Heart right ventricle (tissue), 16 donors: ENCODE measurements at regions not wholly inside any gene's neighbourhood (a gene's known extent, or its start where the extent isn't known, plus 50 kb on each side); places are given as distances from the start of the nearest gene placed in this dataset.

Experiments used
- ATAC-seq, 8 donors: fragments of 200-7000 bp; cut with Tn5 transposase; one replicate each; pipeline ENCODE4 v1.9.1; 2020; ENCODE audit warnings: mild to moderate bottlenecking in 8 of 8, moderate library complexity in 8 of 8, moderate number of reproducible peaks in 1 of 8
- DNase-seq, 2 donors: peaks; one replicate each; pipeline ENCODE4 v3.0.0-alpha.2; 2020
- H3K27ac ChIP-seq, 10 donors: fragments of 200-600 bp; sonication (generic) in 2 of 10; one replicate each; pipeline versions ENCODE4 v1.5.0 to v1.8.0; 2020 to 2022; ENCODE audit warnings: mild to moderate bottlenecking in 3 of 10
- H3K27me3 ChIP-seq, 7 donors: fragments of 200-600 bp; one replicate each; pipeline ENCODE4 v1.8.0; 2021 to 2022; ENCODE audit warnings: mild to moderate bottlenecking in 2 of 7
- H3K36me3 ChIP-seq, 9 donors: fragments of 200-600 bp; sonication (generic) in 1 of 9; one replicate each; pipeline versions ENCODE4 v1.5.0 to v1.8.0; 2020 to 2022; ENCODE audit warnings: mild to moderate bottlenecking in 2 of 9
- H3K4me1 ChIP-seq, 9 donors: fragments of 200-600 bp; sonication (generic) in 1 of 9; one replicate each; pipeline versions ENCODE4 v1.5.0 to v1.8.0; 2020 to 2022; ENCODE audit warnings: mild to moderate bottlenecking in 4 of 9
- H3K4me3 ChIP-seq, 10 donors: fragments of 200-600 bp; sonication (generic) in 2 of 10; one replicate each; pipeline versions ENCODE4 v1.5.0 to v1.8.0; 2020 to 2022; ENCODE audit warnings: mild to moderate bottlenecking in 7 of 10, moderate library complexity in 2 of 10
- H3K9me3 ChIP-seq, 11 donors: fragments of 200-600 bp in 10 of 11; sonication (generic) in 2 of 11; one replicate each; pipeline versions ENCODE4 v1.5.0 to v1.8.0; 2013 to 2022; ENCODE audit warnings: mild to moderate bottlenecking in 2 of 11, control low read depth in 1 of 11, moderate library complexity in 1 of 11
- CTCF ChIP-seq, 9 donors: fragments of 200-600 bp; sonication (generic) in 2 of 9; IDR thresholded peaks; one replicate each; pipeline versions ENCODE4 v1.5.0 to v1.8.0; 2021 to 2022; ENCODE audit warnings: antibody characterized with exemption in 9 of 9, mild to moderate bottlenecking in 5 of 9, moderate library complexity in 1 of 9
- WGBS, 2 donors: extraction: QIAGEN DNeasy Blood & Tissue Kit; methylation state at CpG; one replicate each; pipeline ENCODE4 v1.1.7; 2013; ENCODE audit warnings: inconsistent platforms in 1 of 2; 5-methylcytosine and 5-hydroxymethylcytosine counted together
- intact Hi-C, 10 donors: fragments of 100-400 bp; cut with DNase I; formaldehyde crosslinking; loops; one replicate each; pipeline versions ENCODE4 v1.11.1 to v1.14.2; 2022
- donor health status: Arrhythmogenic right ventricular cardiomyopathy.
- donor health status: ischemic (EF 13 %, LVEDD 7.1; RV severe dilation, severe dysfunction).
- donor health status: healthy with polysubstance abuse.
- donor health status: DM: no; HTN: yes; CAD: no.
- donor health status: DM: no; HTN: no; CAD: no.
- donor health status: ischemic (EF 25% LVEDD 6.9; RV normal size, moderate dysfunction).
- donor health status: ischemic (EF 25% LVEDD 5.7; RV mildly dilated, moderate dysfunction).
- donor health status: healthy.
- donor health status: DM: yes; HTN: yes; CAD: no.
- donor health status: Ischemic cardiomyopathy.
- donor health status: ischemic (EF 35%, LVEDD 5.7; RV mildly dilated, moderate dysfunction).
- donor health status: nonischemic (EF 11% LVEDD 7.7; RV severe dilation, severe dysfunction).
- donor health status: DM: yes; HTN: yes; CAD: no.
- donor health status: PGD.
- donor health status: ischemic (EF 29% LVEDD 5.4; RV normal size, mild dysfunction).
- donor health status: nonischemic (EF 23%, LVEDD 6.1; RV moderate dilation, normal function).

- Histone ChIP-seq H3K4me3 (no peak overlapping the region), H3K27me3 (no peaks in the 10 kb centered on the region), H3K4me1 (no peaks in the 10 kb centered on the region), H3K27ac (no peak overlapping the region), H3K9me3 (no peaks in the 10 kb centered on the region), H3K36me3 (no peaks in the 10 kb centered on the region)
- WGBS, 2 donors = 64 to 65% methylated on average over 6 of the region's 6 CpGs
- ATAC-seq = no peak
- no peak for DNase-seq
- intact Hi-C loops = no loop called here
- peak in 3 of 9 donors; percentile 6 to 19 (median 17) for TF ChIP-seq CTCF (IDR thresholded peaks at IDR 0.05)
Measured at GRCh38 chr18:41532344-41533086, 422.5 kb upstream of the PIK3C3 start.

GRCh38 chr18:41530970-41531369, 424.1 kb upstream of the PIK3C3 start:
- DNase-seq (no peak), ATAC-seq (no peak)
- H3K4me1 ChIP-seq = no peaks in the 10 kb centered on the region
- intact Hi-C loops = no loop called here
- no peak overlapping the region for H3K27ac ChIP-seq
- H3K4me3 ChIP-seq = no peak overlapping the region
- H3K9me3 ChIP-seq = peaks cover 0 to 6% (median 0%) of the 10 kb centered on the region in 11 donors
- H3K27me3 ChIP-seq = no peaks in the 10 kb centered on the region
- TF ChIP-seq CTCF (IDR thresholded peaks at IDR 0.05) = no peak
- no peaks in the 10 kb centered on the region for H3K36me3 ChIP-seq
- 93 to 94% methylated on average over 1 of the region's 1 CpG for WGBS, 2 donors

GRCh38 chr18:41529093-41529492, 425.9 kb upstream of the PIK3C3 start:
- DNase-seq (no peak), ATAC-seq (no peak)
- intact Hi-C loops = loop anchor here in 1 of 10 donors (10.0 kb wide), 1 partner anchor 46 kb away; no protein-coding TSS in a partner anchor
- no peaks in the 10 kb centered on the region for H3K36me3 ChIP-seq
- TF ChIP-seq CTCF (IDR thresholded peaks at IDR 0.05) = no peak
- H3K4me3 ChIP-seq = no peak overlapping the region
- 96 to 97% methylated on average over 2 of the region's 2 CpGs for WGBS, 2 donors
- H3K27me3 ChIP-seq = no peaks in the 10 kb centered on the region
- H3K4me1 ChIP-seq = no peaks in the 10 kb centered on the region
- H3K9me3 ChIP-seq = peaks cover 0 to 6% (median 0%) of the 10 kb centered on the region in 11 donors
- no peak overlapping the region for H3K27ac ChIP-seq

- Histone ChIP-seq H3K4me3 (no peak overlapping the region), H3K27me3 (no peaks in the 10 kb centered on the region), H3K9me3 (peaks cover 0 to 6% (median 0%) of the 10 kb centered on the region in 11 donors), H3K36me3 (no peaks in the 10 kb centered on the region), H3K4me1 (no peaks in the 10 kb centered on the region), H3K27ac (no peak overlapping the region)
- no peak for DNase-seq
- TF ChIP-seq CTCF (IDR thresholded peaks at IDR 0.05) = no peak
- no peak for ATAC-seq
- WGBS, 2 donors = 16 to 24% methylated on average over 1 of the region's 1 CpG
- intact Hi-C loops = loop anchor here in 1 of 10 donors (10.0 kb wide), 1 partner anchor 49 kb away; no protein-coding TSS in a partner anchor
Measured at GRCh38 chr18:41526054-41526453, 429.0 kb upstream of the PIK3C3 start.
